CD4-positive, alpha-beta T cell treated with Interleukin-15 for 1 hour (primary cell): ENCODE measurements at regions not wholly inside any gene's neighbourhood (a gene's known extent, or its start where the extent isn't known, plus 50 kb on each side); places are given as distances from the start of the nearest gene placed in this dataset.

Source experiments
- DNase-seq: peaks from one replicate; pipeline ENCODE4 v3.0.0-alpha.2; 2020

DNA sequence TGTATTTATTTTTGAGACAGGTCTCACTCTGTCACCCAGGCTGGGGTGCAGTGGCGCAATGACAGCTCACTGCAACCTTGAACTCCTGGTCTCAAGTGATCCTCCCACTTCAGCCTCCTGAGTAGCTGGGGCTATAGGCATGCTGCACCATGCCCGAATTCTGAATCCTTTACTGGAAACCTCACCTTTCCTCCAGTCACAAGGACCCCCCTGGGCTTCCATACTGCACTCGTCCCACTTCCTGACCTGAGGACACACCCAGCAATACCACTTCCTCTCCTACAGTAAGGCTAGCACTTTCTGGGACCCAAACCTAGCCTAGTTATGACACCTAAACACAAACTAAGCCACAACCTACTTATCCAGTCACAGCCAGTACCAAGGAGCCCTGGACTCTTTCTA, 68.2 kb downstream of the FAM217A start:
- DNase-seq, result no peak

DNA sequence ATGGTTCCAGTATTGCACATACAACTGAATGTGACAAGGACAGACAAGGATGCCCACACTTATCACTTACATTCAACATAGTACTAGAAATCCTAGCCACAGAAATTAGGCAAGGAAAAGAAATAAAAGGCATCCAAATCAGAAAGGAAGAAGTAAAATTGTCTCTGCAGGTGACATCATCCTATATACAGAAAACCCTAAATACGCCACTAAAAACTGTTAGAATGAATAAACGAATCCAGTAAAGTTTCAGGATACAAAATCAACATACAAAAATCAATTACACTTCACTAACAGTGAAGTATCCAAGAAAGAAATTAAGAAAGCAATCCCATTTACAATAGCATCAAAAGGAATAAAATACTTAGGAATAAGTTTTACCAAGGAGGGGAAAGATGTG, 66.1 kb downstream of the FAM217A start:
- DNase-seq, result no peak

DNA sequence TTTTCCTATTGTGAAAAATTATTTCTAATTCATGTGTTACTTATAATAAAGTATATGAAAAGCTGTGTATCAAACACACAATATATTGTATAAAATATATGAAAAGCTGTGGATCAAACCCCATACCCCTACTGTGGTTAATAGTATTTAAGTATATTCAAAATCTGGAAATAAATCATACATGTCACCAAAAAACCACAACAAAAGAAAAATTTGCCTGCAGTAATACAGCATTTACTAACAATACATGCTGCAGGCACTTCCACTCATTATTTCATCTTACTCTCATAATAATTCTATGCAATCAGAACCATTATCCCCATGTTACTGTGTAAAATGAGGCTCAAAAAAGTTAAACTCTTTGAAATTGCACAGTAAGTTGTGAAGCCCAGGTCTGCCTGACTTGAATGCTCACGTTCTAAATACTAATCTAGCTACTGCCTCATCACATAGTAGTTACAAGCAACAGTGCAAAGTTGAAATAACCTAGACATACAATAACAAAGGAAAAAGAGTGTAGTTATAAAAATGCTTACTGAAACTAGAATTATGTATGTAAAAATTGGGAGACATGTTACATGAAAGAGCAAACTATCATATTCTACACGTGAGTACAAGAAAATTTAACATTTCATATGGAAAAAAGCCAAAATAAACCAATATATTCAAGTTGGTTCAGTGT, 61.7 kb downstream of the FAM217A start:
- no peak for DNase-seq

DNA sequence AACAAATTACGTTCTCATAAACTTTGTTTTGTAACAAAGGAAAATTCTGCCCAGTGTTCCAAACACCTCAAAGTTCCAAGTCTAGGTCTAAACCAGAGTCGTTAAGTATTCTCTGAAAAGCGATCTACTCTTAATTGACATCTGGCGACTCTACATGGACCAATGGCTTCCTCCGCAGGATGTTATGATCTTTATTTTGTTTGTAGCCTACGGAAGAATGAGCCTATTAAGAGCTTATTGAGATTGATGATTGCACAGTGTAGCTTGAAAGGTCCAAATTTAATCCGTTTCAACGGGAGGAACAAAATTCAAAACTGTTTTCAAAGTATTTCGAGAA, 61.1 kb downstream of the FAM217A start:
- DNase-seq, result no peak

DNA sequence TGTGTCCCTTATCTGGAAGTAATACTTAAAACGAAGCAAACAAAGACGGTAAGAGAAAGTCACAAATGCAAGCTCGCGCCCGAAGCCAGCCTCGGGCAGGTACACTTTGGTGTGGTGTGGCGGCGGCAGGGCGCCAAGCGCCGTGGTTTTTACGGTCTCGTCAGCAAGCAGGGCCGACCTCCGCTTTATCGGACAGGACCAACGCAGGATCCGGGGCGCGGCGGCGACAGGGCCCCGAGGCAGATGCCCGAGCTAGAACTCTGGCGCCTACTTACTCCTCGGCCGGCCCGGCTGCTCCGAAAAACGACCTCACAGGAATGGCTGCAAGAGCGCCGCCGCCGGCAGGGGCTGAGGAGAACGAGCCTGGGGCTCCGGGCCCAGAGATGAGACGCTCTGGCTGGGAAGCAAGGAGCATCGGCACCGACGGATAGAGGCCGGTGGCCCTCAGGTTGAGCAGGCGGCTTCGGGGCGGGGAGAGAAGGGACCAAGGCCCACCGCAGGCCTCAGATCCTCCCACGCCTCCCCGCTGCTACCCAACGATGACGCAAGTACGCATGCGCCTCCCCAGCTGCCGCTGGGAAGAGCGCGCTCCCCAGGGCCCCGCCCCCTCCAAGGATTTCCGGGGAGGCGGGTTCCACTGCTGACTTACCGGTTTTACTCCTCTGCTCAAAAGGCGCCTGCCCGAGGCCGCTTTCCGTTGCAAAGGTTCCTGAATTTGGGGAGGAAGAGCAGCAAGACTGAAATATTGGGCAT, 60.6 kb downstream of the FAM217A start:
- DNase-seq, result peak; percentile 95
